Keratinocyte (primary cell): ENCODE measurements at regions not wholly inside any gene's neighbourhood (a gene's known extent, or its start where the extent isn't known, plus 50 kb on each side); places are given as distances from the start of the nearest gene placed in this dataset.

ENCODE experiments used
- DNase-seq: peaks from one replicate; pipeline ENCODE4 v3.0.0-alpha.2; 2011; ENCODE audit warnings: low read depth, missing footprints, low spot score
- FAIRE-seq: peaks from 2 replicates; lab custom pipeline; 2011; peaks lifted over from hg19 to GRCh38; lab: Jason Lieb, UNC
- H2AFZ ChIP-seq: 2 replicates; pipeline ENCODE4 v1.6.0; 2012; ENCODE audit warnings: low read length, control low read depth, inconsistent platforms; ENCODE audit not compliant: control insufficient read depth
- H3K27ac ChIP-seq: 2 replicates; pipeline ENCODE4 v1.5.1; 2011; ENCODE audit warnings: low read length; ENCODE audit not compliant: control insufficient read depth, insufficient read depth
- H3K27me3 ChIP-seq: 3 replicates; pipeline ENCODE4 v1.6.0; 2011; ENCODE audit warnings: low read length; ENCODE audit not compliant: control insufficient read depth, insufficient read depth; ENCODE audit errors: extremely low read depth
- H3K36me3 ChIP-seq, 2 experiments: 2 replicates in 1 of 2; 3 replicates in 1 of 2; pipeline ENCODE4 v1.5.1; 2011; ENCODE audit warnings: low read length in 2 of 2, mild to moderate bottlenecking in 1 of 2; ENCODE audit not compliant: control insufficient read depth in 2 of 2, insufficient read depth in 2 of 2; ENCODE audit errors: extremely low read depth in 1 of 2
- H3K4me1 ChIP-seq: 3 replicates; pipeline ENCODE4 v1.5.1; 2011; ENCODE audit warnings: low read length; ENCODE audit not compliant: control insufficient read depth, insufficient read depth; ENCODE audit errors: extremely low read depth
- H3K4me2 ChIP-seq: 3 replicates; pipeline ENCODE4 v1.6.0; 2011; ENCODE audit warnings: low read depth, low read length; ENCODE audit not compliant: control insufficient read depth, insufficient read depth; ENCODE audit errors: extremely low read depth
- H3K4me3 ChIP-seq, 3 experiments: fragments of 200-600 bp in 1 of 3; sonication (generic) in 1 of 3; 2 replicates in 2 of 3; 3 replicates in 1 of 3; pipeline ENCODE4 v1.5.1; 2011 to 2016; ENCODE audit warnings: low read length in 3 of 3, mild to moderate bottlenecking in 3 of 3, control low read depth in 2 of 3, inconsistent platforms in 1 of 3, low read depth in 1 of 3, mixed read lengths in 1 of 3, mixed run types in 1 of 3, moderate library complexity in 1 of 3; ENCODE audit not compliant: control insufficient read depth in 2 of 3, insufficient read depth in 2 of 3; ENCODE audit errors: extremely low read depth in 1 of 3
- H3K79me2 ChIP-seq: 2 replicates; pipeline ENCODE4 v1.6.0; 2012; ENCODE audit warnings: low read length; ENCODE audit not compliant: control insufficient read depth, insufficient read depth
- H3K9ac ChIP-seq: 3 replicates; pipeline ENCODE4 v1.6.0; 2011; ENCODE audit warnings: low read length; ENCODE audit not compliant: control insufficient read depth, insufficient read depth; ENCODE audit errors: extremely low read depth
- H3K9me1 ChIP-seq: 3 replicates; pipeline ENCODE4 v1.6.0; 2011; ENCODE audit warnings: low read length; ENCODE audit not compliant: control insufficient read depth, insufficient read depth; ENCODE audit errors: extremely low read depth
- H3K9me3 ChIP-seq: 2 replicates; pipeline ENCODE4 v1.5.1; 2012; ENCODE audit warnings: low read depth, low read length; ENCODE audit not compliant: control insufficient read depth
- H4K20me1 ChIP-seq: 3 replicates; pipeline ENCODE4 v1.6.0; 2011; ENCODE audit warnings: low read length; ENCODE audit not compliant: control insufficient read depth, insufficient read depth; ENCODE audit errors: extremely low read depth
- EZH2 ChIP-seq: IDR thresholded peaks from one replicate; pipeline ENCODE4 v1.6.1; 2012; ENCODE audit warnings: inconsistent platforms, mild to moderate bottlenecking, low read length, moderate library complexity
- dilution Hi-C: fragments of 300-500 bp; cut with MboI; formaldehyde crosslinking; loops from one replicate; pipeline ENCODE4 v1.7.0; 2020; ENCODE audit warnings: low sequenced_read_pairs; ENCODE audit not compliant: extremely low pct_ligation_motif_present
- TF ChIP-seq, protein P1 (sequence below), 3 experiments: IDR thresholded peaks in 1 of 3; conservative IDR thresholded peaks in 1 of 3; optimal IDR thresholded peaks in 1 of 3; 2 replicates in 2 of 3; 3 replicates in 1 of 3; pipeline versions ENCODE3 to v1.5.1; 2011; ENCODE audit warnings: low read length in 3 of 3, mild to moderate bottlenecking in 3 of 3, moderate library complexity in 2 of 3, control low read depth in 1 of 3, inconsistent platforms in 1 of 3; ENCODE audit not compliant: insufficient read depth in 2 of 3; ENCODE audit errors: extremely low read depth in 1 of 3

GRCh38 chr13:58144616-58145015 is 513.1 kb downstream of the PCDH17 start:
- H3K36me3 ChIP-seq = no peaks in the 10 kb centered on the region
- no peaks in the 10 kb centered on the region for H3K79me2 ChIP-seq
- H3K27me3 ChIP-seq = no peaks in the 10 kb centered on the region
- no peaks in the 10 kb centered on the region for H3K9me3 ChIP-seq
- H3K9me1 ChIP-seq = no peaks in the 10 kb centered on the region
- H2AFZ ChIP-seq = no peak overlapping the region
- H3K4me3 ChIP-seq = no peak overlapping the region
- no peaks in the 10 kb centered on the region for H3K4me1 ChIP-seq
- H4K20me1 ChIP-seq = no peaks in the 10 kb centered on the region
- no peak overlapping the region for H3K4me2 ChIP-seq
- H3K27ac ChIP-seq = no peak overlapping the region
- DNase-seq = no peak
- no peak overlapping the region for H3K9ac ChIP-seq
- FAIRE-seq = no peak
- dilution Hi-C loops = no loop called here
- TF ChIP-seq EZH2 = no peak

DNA sequence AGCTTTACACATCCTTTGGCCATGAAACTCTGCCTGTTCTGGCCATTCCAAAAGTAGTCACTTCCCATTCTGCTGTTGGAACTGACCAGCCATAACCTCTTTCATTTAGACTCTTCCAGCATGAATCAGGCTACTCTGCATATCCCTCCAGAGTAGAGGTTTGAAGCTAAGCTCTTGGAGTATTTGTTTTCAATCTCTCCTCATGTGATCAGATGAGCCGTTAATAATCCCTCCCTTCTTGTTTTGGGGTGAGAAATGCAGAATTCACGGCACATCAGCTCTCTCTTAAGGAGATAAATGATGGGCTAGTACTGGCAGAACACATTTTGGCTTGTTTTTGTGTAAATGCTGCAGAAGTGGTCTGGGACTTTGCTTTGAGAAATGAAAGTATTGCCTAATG is 519.9 kb downstream of the PCDH17 start:
- dilution Hi-C loops = no loop called here
- Histone ChIP-seq H3K4me3 (no peak overlapping the region), H3K4me2 (no peak overlapping the region), H3K9me3 (no peaks in the 10 kb centered on the region), H2AFZ (no peak overlapping the region), H3K27ac (no peak overlapping the region), H4K20me1 (no peaks in the 10 kb centered on the region), H3K9me1 (no peaks in the 10 kb centered on the region), H3K4me1 (no peaks in the 10 kb centered on the region), H3K27me3 (no peaks in the 10 kb centered on the region), H3K79me2 (no peaks in the 10 kb centered on the region), H3K36me3 (no peaks in the 10 kb centered on the region), H3K9ac (no peak overlapping the region)
- TF ChIP-seq, protein P1, sequence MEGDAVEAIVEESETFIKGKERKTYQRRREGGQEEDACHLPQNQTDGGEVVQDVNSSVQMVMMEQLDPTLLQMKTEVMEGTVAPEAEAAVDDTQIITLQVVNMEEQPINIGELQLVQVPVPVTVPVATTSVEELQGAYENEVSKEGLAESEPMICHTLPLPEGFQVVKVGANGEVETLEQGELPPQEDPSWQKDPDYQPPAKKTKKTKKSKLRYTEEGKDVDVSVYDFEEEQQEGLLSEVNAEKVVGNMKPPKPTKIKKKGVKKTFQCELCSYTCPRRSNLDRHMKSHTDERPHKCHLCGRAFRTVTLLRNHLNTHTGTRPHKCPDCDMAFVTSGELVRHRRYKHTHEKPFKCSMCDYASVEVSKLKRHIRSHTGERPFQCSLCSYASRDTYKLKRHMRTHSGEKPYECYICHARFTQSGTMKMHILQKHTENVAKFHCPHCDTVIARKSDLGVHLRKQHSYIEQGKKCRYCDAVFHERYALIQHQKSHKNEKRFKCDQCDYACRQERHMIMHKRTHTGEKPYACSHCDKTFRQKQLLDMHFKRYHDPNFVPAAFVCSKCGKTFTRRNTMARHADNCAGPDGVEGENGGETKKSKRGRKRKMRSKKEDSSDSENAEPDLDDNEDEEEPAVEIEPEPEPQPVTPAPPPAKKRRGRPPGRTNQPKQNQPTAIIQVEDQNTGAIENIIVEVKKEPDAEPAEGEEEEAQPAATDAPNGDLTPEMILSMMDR (optimal IDR thresholded peaks at IDR 0.05 in 1 of 3, IDR thresholded peaks at IDR 0.05 in 1 of 3, conservative IDR thresholded peaks at IDR 0.05 in 1 of 3; ENCODE audit: extremely low read depth in 1 of 3, insufficient read depth in 2 of 3, low read length in 3 of 3) = no peak
- TF ChIP-seq EZH2 = no peak
- DNase-seq (no peak), FAIRE-seq (no peak)

GRCh38 chr13:58160980-58161379 is 529.4 kb downstream of the PCDH17 start:
- dilution Hi-C loops = no loop called here
- Histone ChIP-seq H3K79me2 (no peaks in the 10 kb centered on the region), H3K27ac (no peak overlapping the region), H3K36me3 (no peaks in the 10 kb centered on the region), H3K4me3 (no peak overlapping the region), H3K4me2 (no peak overlapping the region), H3K9me3 (peaks cover 2% of the 10 kb centered on the region), H3K9ac (no peak overlapping the region), H2AFZ (no peak overlapping the region), H3K27me3 (no peaks in the 10 kb centered on the region), H3K9me1 (no peaks in the 10 kb centered on the region), H3K4me1 (no peaks in the 10 kb centered on the region), H4K20me1 (no peaks in the 10 kb centered on the region)
- FAIRE-seq (no peak), DNase-seq (no peak)
- TF ChIP-seq EZH2 = no peak
- TF ChIP-seq, protein P1 (optimal IDR thresholded peaks at IDR 0.05 in 1 of 3, IDR thresholded peaks at IDR 0.05 in 1 of 3, conservative IDR thresholded peaks at IDR 0.05 in 1 of 3; ENCODE audit: extremely low read depth in 1 of 3, insufficient read depth in 2 of 3, low read length in 3 of 3) = no peak
